Fibroblast of the aortic adventitia (primary cell): ENCODE measurements at regions not wholly inside any gene's neighbourhood (a gene's known extent, or its start where the extent isn't known, plus 50 kb on each side); places are given as distances from the start of the nearest gene placed in this dataset.
"Not testable (repeated sequence)": the region's sequence is repeated elsewhere in the genome, so short reads cannot be mapped to it uniquely, and the experiment has no call there.

Experiments
- DNase-seq: peaks from one replicate; pipeline ENCODE4 v3.0.0-alpha.2; 2010; ENCODE audit warnings: low read depth
- H3K4me3 ChIP-seq: 2 replicates; pipeline ENCODE4 v1.5.1; 2011; ENCODE audit warnings: low read depth, mild to moderate bottlenecking, control low read depth, low read length, moderate library complexity
- TF ChIP-seq, protein P1 (sequence below): IDR thresholded peaks from 2 replicates; pipeline ENCODE4 v1.5.1; 2011; ENCODE audit warnings: mild to moderate bottlenecking, low read length, control low read depth, inconsistent platforms; ENCODE audit not compliant: insufficient read depth

DNA sequence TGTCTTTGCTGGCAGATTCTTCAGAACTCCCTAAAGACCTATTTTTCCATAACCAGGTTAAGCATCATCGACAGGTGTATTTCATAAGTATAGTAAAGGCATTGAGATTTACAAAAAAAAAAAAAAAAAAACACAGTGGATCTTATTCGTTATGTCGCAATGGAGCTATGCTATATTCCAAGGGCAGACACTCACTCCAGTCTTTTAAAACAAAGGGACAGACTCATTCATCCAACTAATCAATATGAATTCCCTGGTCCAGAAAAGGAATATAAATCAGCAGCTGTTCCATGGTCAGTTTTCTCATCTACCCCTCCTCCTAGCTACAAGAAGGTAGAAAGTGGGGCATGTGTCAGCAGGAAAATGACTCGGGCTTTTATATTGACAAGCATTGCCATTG lies 97.7 kb upstream of the MON1B start:
- no peak for DNase-seq
- TF ChIP-seq, protein P1, sequence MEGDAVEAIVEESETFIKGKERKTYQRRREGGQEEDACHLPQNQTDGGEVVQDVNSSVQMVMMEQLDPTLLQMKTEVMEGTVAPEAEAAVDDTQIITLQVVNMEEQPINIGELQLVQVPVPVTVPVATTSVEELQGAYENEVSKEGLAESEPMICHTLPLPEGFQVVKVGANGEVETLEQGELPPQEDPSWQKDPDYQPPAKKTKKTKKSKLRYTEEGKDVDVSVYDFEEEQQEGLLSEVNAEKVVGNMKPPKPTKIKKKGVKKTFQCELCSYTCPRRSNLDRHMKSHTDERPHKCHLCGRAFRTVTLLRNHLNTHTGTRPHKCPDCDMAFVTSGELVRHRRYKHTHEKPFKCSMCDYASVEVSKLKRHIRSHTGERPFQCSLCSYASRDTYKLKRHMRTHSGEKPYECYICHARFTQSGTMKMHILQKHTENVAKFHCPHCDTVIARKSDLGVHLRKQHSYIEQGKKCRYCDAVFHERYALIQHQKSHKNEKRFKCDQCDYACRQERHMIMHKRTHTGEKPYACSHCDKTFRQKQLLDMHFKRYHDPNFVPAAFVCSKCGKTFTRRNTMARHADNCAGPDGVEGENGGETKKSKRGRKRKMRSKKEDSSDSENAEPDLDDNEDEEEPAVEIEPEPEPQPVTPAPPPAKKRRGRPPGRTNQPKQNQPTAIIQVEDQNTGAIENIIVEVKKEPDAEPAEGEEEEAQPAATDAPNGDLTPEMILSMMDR, result no peak
- no peak overlapping the region for H3K4me3 ChIP-seq

DNA sequence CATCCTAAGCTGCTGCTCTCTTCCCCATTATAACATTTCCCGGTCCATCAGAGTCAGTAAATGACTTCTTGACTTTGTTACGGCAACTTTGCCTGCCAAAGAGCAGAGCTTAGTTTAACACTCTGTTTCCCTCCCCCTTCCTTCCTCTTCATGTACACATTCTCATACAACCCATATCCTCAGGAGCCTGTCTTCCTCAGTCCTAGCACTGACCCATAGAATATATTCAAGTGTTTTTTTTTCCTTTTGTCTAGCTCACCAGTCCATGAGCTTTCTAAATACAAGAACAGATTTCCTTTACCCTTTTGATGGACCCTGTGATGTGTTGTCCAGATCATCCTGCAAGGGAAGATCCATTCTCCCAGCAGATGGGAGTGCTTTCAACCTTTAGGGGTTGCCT lies 97.0 kb upstream of the MON1B start:
- TF ChIP-seq, protein P1, result no peak
- no peak for DNase-seq
- no peak overlapping the region for H3K4me3 ChIP-seq

DNA sequence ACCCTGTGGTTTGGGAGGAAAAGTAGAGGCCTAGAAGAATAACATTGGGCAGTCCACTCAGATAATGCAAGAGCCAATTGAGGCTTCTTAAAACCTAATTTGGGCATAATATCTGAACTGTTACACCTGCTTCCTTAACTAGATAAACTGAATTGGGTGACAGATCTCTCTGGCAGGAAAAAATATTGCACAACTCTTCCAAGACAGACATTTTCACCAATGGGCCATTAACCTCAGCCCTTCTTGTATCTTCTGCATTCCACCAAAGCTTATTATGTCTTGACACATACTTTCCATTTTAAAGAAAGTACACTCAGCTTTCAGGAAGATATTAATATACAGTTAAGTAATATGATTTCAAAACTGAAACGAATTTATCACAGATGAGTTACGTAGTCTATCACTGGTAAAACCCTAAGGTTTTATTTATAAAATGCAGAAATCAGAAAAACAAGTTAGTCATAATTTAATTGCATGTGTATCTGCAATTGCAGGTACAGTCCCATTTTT lies 79.9 kb upstream of the MON1B start:
- DNase-seq, result no peak
- TF ChIP-seq, protein P1, result no peak
- no peak overlapping the region for H3K4me3 ChIP-seq

DNA sequence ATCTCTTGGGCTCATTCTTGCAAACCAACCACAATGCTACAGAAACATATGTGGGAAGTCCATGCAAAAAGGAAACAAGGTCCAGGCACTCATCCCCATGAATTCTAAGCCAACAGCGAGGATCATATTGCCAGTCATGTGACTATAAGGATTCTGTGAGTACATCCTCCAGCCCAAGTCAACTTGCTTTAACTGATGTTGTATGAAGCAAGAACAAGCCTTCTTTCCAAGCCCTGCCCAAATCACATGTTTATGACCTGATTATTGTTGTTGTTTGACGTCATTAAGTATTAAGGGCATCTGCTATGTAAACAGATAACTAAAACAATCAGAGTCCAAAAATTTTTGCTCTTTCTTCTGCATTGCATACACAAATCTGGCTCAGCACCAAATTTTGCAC lies 78.2 kb upstream of the MON1B start:
- H3K4me3 ChIP-seq, result no peak overlapping the region
- DNase-seq, result no peak
- TF ChIP-seq, protein P1, result no peak

DNA sequence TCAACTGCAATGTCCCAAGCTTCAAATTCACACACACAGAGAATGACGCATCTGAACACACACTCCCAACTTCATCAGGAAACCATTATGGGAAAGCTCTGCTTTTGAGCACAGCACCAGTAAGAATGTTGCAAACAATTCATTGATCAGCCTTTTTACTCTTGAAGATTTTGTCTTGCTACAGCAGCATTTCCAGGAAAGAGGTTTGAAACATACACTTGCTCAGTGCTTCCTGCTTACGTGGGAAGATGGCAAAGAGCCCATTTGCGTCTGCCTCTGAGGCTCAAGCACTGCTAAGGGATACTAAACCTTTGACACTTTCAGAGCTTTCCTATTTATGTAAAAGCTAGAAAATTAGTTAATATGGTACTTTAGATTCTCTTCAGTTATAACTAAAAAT lies 77.2 kb upstream of the MON1B start:
- DNase-seq, result no peak
- no peak overlapping the region for H3K4me3 ChIP-seq
- TF ChIP-seq, protein P1, result no peak

DNA sequence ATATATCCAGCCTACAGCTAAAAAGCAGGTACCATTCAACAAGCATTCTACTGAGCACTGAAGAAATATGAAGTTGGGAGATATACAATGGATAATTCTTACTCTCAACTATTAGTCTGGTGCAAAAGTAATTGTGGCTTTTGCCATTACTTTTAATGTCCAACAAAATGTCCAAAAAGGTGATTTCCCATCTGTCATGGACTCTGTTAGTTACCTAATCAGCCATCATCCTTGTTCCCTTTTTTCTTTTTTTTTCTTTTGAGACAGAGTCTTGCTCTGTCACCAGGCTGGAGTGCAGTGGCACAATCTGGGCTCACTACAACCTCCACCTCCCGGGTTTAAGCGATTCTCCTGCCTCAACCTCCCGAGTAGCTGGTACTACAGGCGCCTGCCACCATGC lies 76.6 kb upstream of the MON1B start:
- DNase-seq, H3K4me3 ChIP-seq: not testable (repeated sequence)

DNA sequence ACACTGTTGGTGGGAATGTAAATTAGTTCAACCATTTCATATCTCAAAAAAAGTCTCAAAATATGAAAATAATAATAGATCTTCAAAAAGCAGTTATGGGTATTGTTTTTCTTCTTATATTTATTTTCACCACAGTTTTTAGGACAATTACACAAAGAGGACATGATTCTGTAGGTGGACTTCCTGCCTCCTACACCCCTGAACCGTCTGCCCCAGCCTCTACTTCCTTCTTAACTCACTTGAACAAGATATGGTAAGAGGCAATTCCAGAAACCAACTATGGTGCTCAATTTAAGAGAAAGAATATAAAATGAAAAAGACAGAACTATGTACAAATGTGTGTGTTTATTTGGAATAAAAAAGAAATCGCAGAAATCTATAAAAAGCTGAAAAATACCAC lies 74.1 kb upstream of the MON1B start:
- TF ChIP-seq, protein P1, result no peak
- no peak overlapping the region for H3K4me3 ChIP-seq
- no peak for DNase-seq

DNA sequence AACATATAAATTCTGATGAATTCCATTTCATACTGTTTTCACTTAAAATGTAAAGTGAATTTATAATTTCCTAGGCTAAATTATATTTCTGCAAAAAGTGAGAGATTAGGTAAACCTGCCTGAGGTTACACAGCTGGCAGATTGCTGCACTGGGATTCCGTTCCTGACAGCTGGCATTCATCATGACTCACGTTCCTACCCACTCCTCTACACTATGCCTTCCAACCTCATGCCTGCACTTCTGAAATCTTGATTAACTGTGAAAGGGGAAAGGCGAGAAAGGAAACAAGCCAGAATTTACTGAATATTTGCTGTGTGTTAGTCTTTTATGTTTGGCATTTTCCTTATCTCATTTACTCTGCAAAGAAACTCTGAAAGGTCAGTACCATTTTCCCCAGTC lies 73.3 kb upstream of the MON1B start:
- TF ChIP-seq, protein P1, result no peak
- H3K4me3 ChIP-seq, result no peak overlapping the region
- DNase-seq, result no peak
